Glutamatergic neuron (in vitro differentiated cells): ENCODE measurements at regions not wholly inside any gene's neighbourhood (a gene's known extent, or its start where the extent isn't known, plus 50 kb on each side); places are given as distances from the start of the nearest gene placed in this dataset.

ENCODE experiments used
- DNase-seq: peaks from one replicate; pipeline ENCODE4 v3.0.0; 2022
- H3K27ac Mint-ChIP-seq: one replicate; pipeline ENCODE4 v1.8.0; 2020; ENCODE audit warnings: mild to moderate bottlenecking, mixed read lengths, inconsistent platforms; ENCODE audit not compliant: unreplicated experiment
- H3K27me3 Mint-ChIP-seq: one replicate; pipeline ENCODE4 v1.8.0; 2020; ENCODE audit warnings: mild to moderate bottlenecking, moderate library complexity, mixed read lengths, inconsistent platforms; ENCODE audit not compliant: unreplicated experiment
- H3K36me3 Mint-ChIP-seq: one replicate; pipeline ENCODE4 v1.8.0; 2020; ENCODE audit warnings: mild to moderate bottlenecking, mixed read lengths, inconsistent platforms; ENCODE audit not compliant: unreplicated experiment
- H3K4me1 Mint-ChIP-seq: one replicate; pipeline ENCODE4 v1.8.0; 2020; ENCODE audit warnings: mild to moderate bottlenecking, low read depth, mixed read lengths, inconsistent platforms; ENCODE audit not compliant: unreplicated experiment
- H3K4me3 Mint-ChIP-seq: one replicate; pipeline ENCODE4 v1.8.0; 2020; ENCODE audit warnings: mild to moderate bottlenecking, mixed read lengths, inconsistent platforms; ENCODE audit not compliant: unreplicated experiment
- H3K9me3 Mint-ChIP-seq: one replicate; pipeline ENCODE4 v1.8.0; 2020; ENCODE audit warnings: mild to moderate bottlenecking, moderate library complexity, mixed read lengths, inconsistent platforms; ENCODE audit not compliant: unreplicated experiment
- CTCF ChIP-seq: fragments of 200-600 bp; sonication (generic); IDR thresholded peaks from one replicate; pipeline ENCODE4 v1.5.0; 2021; ENCODE audit not compliant: partially characterized antibody, unreplicated experiment

GRCh38 chr13:107482688-107483087 lies 732.6 kb downstream of the LIG4 start:
- Mint-ChIP-seq H3K4me1 (peaks cover 3% of the 10 kb centered on the region), H3K4me3 (no peak overlapping the region), H3K27me3 (no peaks in the 10 kb centered on the region), H3K9me3 (no peaks in the 10 kb centered on the region), H3K27ac (no peak overlapping the region), H3K36me3 (no peaks in the 10 kb centered on the region)
- DNase-seq: no peak
- TF ChIP-seq CTCF: no peak

GRCh38 chr13:107480130-107480529 lies 735.2 kb downstream of the LIG4 start:
- no peak for TF ChIP-seq CTCF
- no peak overlapping the region for H3K27ac Mint-ChIP-seq

GRCh38 chr13:107477772-107478379 lies 737.5 kb downstream of the LIG4 start:
- Mint-ChIP-seq H3K9me3 (no peaks in the 10 kb centered on the region), H3K27me3 (no peaks in the 10 kb centered on the region), H3K36me3 (no peaks in the 10 kb centered on the region), H3K4me1 (peaks cover 3% of the 10 kb centered on the region), H3K27ac (no peak overlapping the region), H3K4me3 (no peak overlapping the region)
- no peak for DNase-seq
- no peak for TF ChIP-seq CTCF

More at GRCh38 chr13:107480130-107480529, 735.2 kb downstream of the LIG4 start:
- H3K36me3 Mint-ChIP-seq: no peaks in the 10 kb centered on the region
- H3K4me3 Mint-ChIP-seq: no peak overlapping the region
- peaks cover 3% of the 10 kb centered on the region for H3K4me1 Mint-ChIP-seq
- H3K27me3 Mint-ChIP-seq: no peaks in the 10 kb centered on the region
- no peaks in the 10 kb centered on the region for H3K9me3 Mint-ChIP-seq
- DNase-seq: no peak

- Mint-ChIP-seq H3K4me3 (no peak overlapping the region), H3K27ac (no peak overlapping the region), H3K36me3 (no peaks in the 10 kb centered on the region), H3K27me3 (no peaks in the 10 kb centered on the region), H3K9me3 (no peaks in the 10 kb centered on the region), H3K4me1 (no peaks in the 10 kb centered on the region)
- DNase-seq: no peak
- no peak for TF ChIP-seq CTCF
Measured at GRCh38 chr13:107475753-107476453, 739.4 kb downstream of the LIG4 start.

- no peak overlapping the region for H3K4me3 Mint-ChIP-seq
- H3K36me3 Mint-ChIP-seq: no peaks in the 10 kb centered on the region
- no peaks in the 10 kb centered on the region for H3K27me3 Mint-ChIP-seq
- no peak overlapping the region for H3K27ac Mint-ChIP-seq
- H3K4me1 Mint-ChIP-seq: no peaks in the 10 kb centered on the region
- TF ChIP-seq CTCF: no peak
- no peak for DNase-seq
- peaks cover 2% of the 10 kb centered on the region for H3K9me3 Mint-ChIP-seq
Measured at GRCh38 chr13:107473253-107473652, 742.1 kb downstream of the LIG4 start.
